Left ventricle myocardium inferior (tissue), 1 donor: ENCODE measurements at regions not wholly inside any gene's neighbourhood (a gene's known extent, or its start where the extent isn't known, plus 50 kb on each side); places are given as distances from the start of the nearest gene placed in this dataset.
A peak's percentile ranks its signal among the peaks of the same experiment; 100 is the strongest.
"Not testable (repeated sequence)": the region's sequence is repeated elsewhere in the genome, so short reads cannot be mapped to it uniquely, and the experiment has no call there.

ENCODE experiments used
- DNase-seq: peaks from one replicate; pipeline ENCODE4 v3.0.0-alpha.2; 2020
- H3K27ac ChIP-seq: fragments of 200-600 bp; replicated peaks from 2 replicates; pipeline ENCODE4 v1.8.0; 2021
- H3K27me3 ChIP-seq: fragments of 200-600 bp; 2 replicates; pipeline ENCODE4 v1.8.0; 2021; ENCODE audit warnings: low read depth
- H3K36me3 ChIP-seq: fragments of 200-600 bp; 2 replicates; pipeline ENCODE4 v1.8.0; 2021
- H3K4me1 ChIP-seq: fragments of 200-600 bp; 2 replicates; pipeline ENCODE4 v1.8.0; 2021
- H3K4me3 ChIP-seq: fragments of 200-600 bp; 2 replicates; pipeline ENCODE4 v1.8.0; 2021; ENCODE audit warnings: mild to moderate bottlenecking, moderate library complexity
- H3K9me3 ChIP-seq: fragments of 200-600 bp; replicated peaks from 2 replicates; pipeline ENCODE4 v1.8.0; 2021
- CTCF ChIP-seq: fragments of 200-600 bp; IDR thresholded peaks from 2 replicates; pipeline ENCODE4 v1.8.0; 2021; ENCODE audit warnings: antibody characterized with exemption, mild to moderate bottlenecking, borderline replicate concordance
- intact Hi-C: fragments of 100-400 bp; cut with micrococcal nuclease; formaldehyde crosslinking; loops from one replicate; pipeline ENCODE4 v1.11.0; 2022
- donor health status: DM: no; HTN: yes; CAD: no; lungs with severe emphysema.

- peak overlapping the region; percentile 2 for H3K27ac ChIP-seq
- TF ChIP-seq CTCF = no peak
- no peaks in the 10 kb centered on the region for H3K27me3 ChIP-seq
Observed at GRCh38 chr15:38996111-38996631, 431.6 kb upstream of the RASGRP1 start.

GRCh38 chr15:38997841-38998240 lies 433.2 kb upstream of the RASGRP1 start:
- no peak for TF ChIP-seq CTCF
- Histone ChIP-seq H3K27me3 (no peaks in the 10 kb centered on the region), H3K27ac (no peak overlapping the region), H3K9me3 (peaks cover 4% of the 10 kb centered on the region), H3K4me3 (no peak overlapping the region), H3K36me3 (no peaks in the 10 kb centered on the region), H3K4me1 (peaks cover 27% of the 10 kb centered on the region)
- DNase-seq = no peak
- intact Hi-C loops = no loop called here

More at GRCh38 chr15:38996111-38996631, 431.6 kb upstream of the RASGRP1 start:
- Histone ChIP-seq H3K4me1 (peaks cover 43% of the 10 kb centered on the region), H3K9me3 (no peaks in the 10 kb centered on the region), H3K4me3 (no peak overlapping the region), H3K36me3 (no peaks in the 10 kb centered on the region)
- DNase-seq = no peak
- intact Hi-C loops = no loop called here

GRCh38 chr15:39000008-39000734 lies 435.6 kb upstream of the RASGRP1 start:
- DNase-seq = no peak
- H3K27me3 ChIP-seq = no peaks in the 10 kb centered on the region

GRCh38 chr15:39009740-39010139 lies 445.1 kb upstream of the RASGRP1 start:
- Histone ChIP-seq H3K9me3 (peaks cover 47% of the 10 kb centered on the region), H3K4me3 (no peak overlapping the region), H3K27ac (no peak overlapping the region), H3K4me1 (no peaks in the 10 kb centered on the region), H3K27me3 (no peaks in the 10 kb centered on the region), H3K36me3 (no peaks in the 10 kb centered on the region)
- no peak for DNase-seq
- intact Hi-C loops = loop anchor here (10.0 kb wide), 1 partner anchor 55 kb away; no protein-coding TSS in a partner anchor
- no peak for TF ChIP-seq CTCF

More at GRCh38 chr15:39000008-39000734, 435.6 kb upstream of the RASGRP1 start:
- no peak overlapping the region for H3K27ac ChIP-seq
- no peak overlapping the region for H3K4me3 ChIP-seq
- H3K9me3 ChIP-seq = peaks cover 14% of the 10 kb centered on the region
- H3K36me3 ChIP-seq = no peaks in the 10 kb centered on the region
- intact Hi-C loops = no loop called here
- H3K4me1 ChIP-seq = peaks cover 17% of the 10 kb centered on the region
- TF ChIP-seq CTCF = no peak

GRCh38 chr15:39011066-39011465 lies 446.5 kb upstream of the RASGRP1 start:
- not testable (repeated sequence) for H3K27ac ChIP-seq, H3K4me3 ChIP-seq, H3K4me1 ChIP-seq, DNase-seq, H3K27me3 ChIP-seq, H3K36me3 ChIP-seq
- peaks cover 42% of the 10 kb centered on the region for H3K9me3 ChIP-seq
- intact Hi-C loops = loop anchor here (10.0 kb wide), 1 partner anchor 56 kb away; no protein-coding TSS in a partner anchor

- no peaks in the 10 kb centered on the region for H3K27me3 ChIP-seq
- peaks cover 30% of the 10 kb centered on the region for H3K9me3 ChIP-seq
- no peak for DNase-seq
- no peaks in the 10 kb centered on the region for H3K4me1 ChIP-seq
- no peak overlapping the region for H3K4me3 ChIP-seq
- intact Hi-C loops = loop anchor here (10.0 kb wide), 1 partner anchor 58 kb away; no protein-coding TSS in a partner anchor
- no peak for TF ChIP-seq CTCF
- H3K27ac ChIP-seq = no peak overlapping the region
- no peaks in the 10 kb centered on the region for H3K36me3 ChIP-seq
Observed at GRCh38 chr15:39013262-39013661, 448.6 kb upstream of the RASGRP1 start.
